SU-DHL-6 (cell line): ENCODE measurements at regions not wholly inside any gene's neighbourhood (a gene's known extent, or its start where the extent isn't known, plus 50 kb on each side); places are given as distances from the start of the nearest gene placed in this dataset.

ENCODE experiments used
- EZH2phosphoT487 ChIP-seq: fragments of 200-600 bp; sonication (generic), shearing (Covaris generic); conservative IDR thresholded peaks from 2 replicates; pipeline ENCODE4 v1.6.1; 2018; ENCODE audit warnings: mild to moderate bottlenecking, antibody characterized with exemption, low read length, moderate library complexity, mixed read lengths
- TF ChIP-seq, protein P1 (sequence below): fragments of 200-600 bp; sonication (generic); IDR thresholded peaks from one replicate; pipeline ENCODE4 v1.5.1; 2017; ENCODE audit warnings: antibody characterized with exemption, mild to moderate bottlenecking, low read length, moderate library complexity; ENCODE audit not compliant: insufficient read depth, poor library complexity, severe bottlenecking

GRCh38 chr3:153442386-153442785 is 280.4 kb downstream of the RAP2B start:
- TF ChIP-seq, protein P1, sequence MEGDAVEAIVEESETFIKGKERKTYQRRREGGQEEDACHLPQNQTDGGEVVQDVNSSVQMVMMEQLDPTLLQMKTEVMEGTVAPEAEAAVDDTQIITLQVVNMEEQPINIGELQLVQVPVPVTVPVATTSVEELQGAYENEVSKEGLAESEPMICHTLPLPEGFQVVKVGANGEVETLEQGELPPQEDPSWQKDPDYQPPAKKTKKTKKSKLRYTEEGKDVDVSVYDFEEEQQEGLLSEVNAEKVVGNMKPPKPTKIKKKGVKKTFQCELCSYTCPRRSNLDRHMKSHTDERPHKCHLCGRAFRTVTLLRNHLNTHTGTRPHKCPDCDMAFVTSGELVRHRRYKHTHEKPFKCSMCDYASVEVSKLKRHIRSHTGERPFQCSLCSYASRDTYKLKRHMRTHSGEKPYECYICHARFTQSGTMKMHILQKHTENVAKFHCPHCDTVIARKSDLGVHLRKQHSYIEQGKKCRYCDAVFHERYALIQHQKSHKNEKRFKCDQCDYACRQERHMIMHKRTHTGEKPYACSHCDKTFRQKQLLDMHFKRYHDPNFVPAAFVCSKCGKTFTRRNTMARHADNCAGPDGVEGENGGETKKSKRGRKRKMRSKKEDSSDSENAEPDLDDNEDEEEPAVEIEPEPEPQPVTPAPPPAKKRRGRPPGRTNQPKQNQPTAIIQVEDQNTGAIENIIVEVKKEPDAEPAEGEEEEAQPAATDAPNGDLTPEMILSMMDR: no peak
- TF ChIP-seq EZH2phosphoT487: no peak
